GM12892 (cell line): ENCODE measurements at regions not wholly inside any gene's neighbourhood (a gene's known extent, or its start where the extent isn't known, plus 50 kb on each side); places are given as distances from the start of the nearest gene placed in this dataset.

Experiments used
- POLR2A ChIP-seq: IDR thresholded peaks from 2 replicates; pipeline ENCODE4 v1.6.1; 2011; ENCODE audit warnings: low read depth, low read length, control low read depth
- POLR2AphosphoS5 ChIP-seq: IDR thresholded peaks from 2 replicates; pipeline ENCODE4 v1.6.1; 2011; ENCODE audit warnings: low read depth, low read length, control low read depth

GRCh38 chrX:43456063-43456462 lies 200.0 kb upstream of the MAOA start:
- TF ChIP-seq POLR2AphosphoS5: no peak
- TF ChIP-seq POLR2A: no peak
